Frontal cortex (tissue), 3 donors: ENCODE measurements at regions not wholly inside any gene's neighbourhood (a gene's known extent, or its start where the extent isn't known, plus 50 kb on each side); places are given as distances from the start of the nearest gene placed in this dataset.
A peak's percentile ranks its signal among the peaks of the same experiment; 100 is the strongest.

Experiments used
- DNase-seq, 2 donors: peaks; one replicate each; pipeline ENCODE4 v3.0.0; 2012; ENCODE audit warnings: low spot score in 2 of 2
- FAIRE-seq: peaks from 2 replicates; lab custom pipeline; 2012; peaks lifted over from hg19 to GRCh38; lab: Jason Lieb, UNC
- donor health status: control.
- donor health status: control.
- donor health status: control.

GRCh38 chr17:77304746-77305473, 164.1 kb downstream of the SEC14L1 start:
- no peak for FAIRE-seq
- DNase-seq: no peak

DNA sequence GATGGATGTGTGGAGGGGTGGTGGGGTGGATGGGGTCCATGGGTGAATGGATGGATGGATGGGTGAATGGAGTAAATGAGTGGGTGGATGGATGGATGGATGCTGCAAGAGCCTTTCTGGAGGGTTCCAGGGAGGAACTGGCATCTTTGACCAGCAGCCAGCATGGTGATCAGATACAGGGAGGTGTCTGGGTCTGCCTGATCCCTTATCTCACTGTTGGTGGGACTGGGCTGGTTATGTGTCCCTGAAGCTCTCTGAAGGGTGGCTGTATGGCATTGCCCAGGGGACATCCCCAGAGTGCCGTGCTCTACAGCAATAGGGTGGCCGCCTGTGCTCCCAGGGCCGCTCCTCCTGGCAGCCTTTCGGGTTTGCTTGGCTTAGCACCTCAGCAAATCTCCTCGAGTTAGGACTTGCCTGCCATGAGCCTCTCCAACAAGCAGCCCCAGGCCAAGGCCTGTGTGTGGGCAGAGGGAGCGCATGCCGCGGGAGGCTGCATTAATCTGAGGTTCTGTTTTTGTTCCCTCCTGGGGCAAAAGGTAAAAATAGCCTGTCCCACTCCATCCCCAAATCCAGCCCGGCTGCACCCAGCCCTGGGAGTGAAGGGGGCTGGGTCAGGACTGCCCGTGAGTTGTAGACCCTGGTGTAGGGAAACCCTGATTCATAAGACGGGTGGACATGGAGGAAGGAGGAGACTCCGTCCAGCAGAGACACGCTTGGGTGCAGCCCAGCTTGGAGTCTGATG, 165.4 kb downstream of the SEC14L1 start:
- DNase-seq (no peak), FAIRE-seq (no peak)

- DNase-seq (no peak), FAIRE-seq (no peak)
Observed at GRCh38 chr17:77306790-77307478, 166.2 kb downstream of the SEC14L1 start.

DNA sequence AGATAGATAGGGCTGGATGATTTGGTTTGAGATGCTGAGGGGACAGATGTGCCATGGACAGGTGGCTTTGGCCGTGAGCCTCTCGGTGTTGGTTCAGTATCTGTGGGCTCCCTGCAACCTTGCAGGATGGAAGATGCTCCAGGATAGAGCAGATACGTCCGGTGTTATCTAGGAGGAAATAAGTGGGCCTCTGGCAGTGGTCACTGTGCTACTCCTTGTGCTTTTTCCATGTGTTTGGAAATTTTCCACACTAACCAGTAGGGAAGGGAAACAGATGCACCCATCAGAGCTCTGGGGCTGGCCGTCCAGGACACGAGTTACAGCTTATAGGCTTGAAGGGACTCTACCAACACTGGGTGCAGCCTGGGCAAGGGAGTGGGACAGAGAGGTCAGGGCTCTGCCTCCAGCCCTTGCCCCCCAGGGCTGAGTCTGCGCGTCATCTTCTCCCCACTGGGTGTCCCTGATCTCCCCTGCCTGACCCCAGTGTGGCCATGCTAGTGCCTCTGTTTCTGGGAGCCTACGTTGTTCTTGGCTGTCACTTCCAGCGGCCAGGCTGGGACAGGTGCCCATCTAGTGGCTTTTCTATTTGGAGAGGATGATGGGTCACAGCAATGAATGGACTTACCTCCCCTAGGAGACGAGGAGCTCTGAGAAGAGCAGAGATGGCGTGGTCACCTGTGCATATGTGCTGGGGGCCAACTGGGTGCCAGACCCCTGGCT, 166.9 kb downstream of the SEC14L1 start:
- DNase-seq: no peak
- FAIRE-seq: no peak

DNA sequence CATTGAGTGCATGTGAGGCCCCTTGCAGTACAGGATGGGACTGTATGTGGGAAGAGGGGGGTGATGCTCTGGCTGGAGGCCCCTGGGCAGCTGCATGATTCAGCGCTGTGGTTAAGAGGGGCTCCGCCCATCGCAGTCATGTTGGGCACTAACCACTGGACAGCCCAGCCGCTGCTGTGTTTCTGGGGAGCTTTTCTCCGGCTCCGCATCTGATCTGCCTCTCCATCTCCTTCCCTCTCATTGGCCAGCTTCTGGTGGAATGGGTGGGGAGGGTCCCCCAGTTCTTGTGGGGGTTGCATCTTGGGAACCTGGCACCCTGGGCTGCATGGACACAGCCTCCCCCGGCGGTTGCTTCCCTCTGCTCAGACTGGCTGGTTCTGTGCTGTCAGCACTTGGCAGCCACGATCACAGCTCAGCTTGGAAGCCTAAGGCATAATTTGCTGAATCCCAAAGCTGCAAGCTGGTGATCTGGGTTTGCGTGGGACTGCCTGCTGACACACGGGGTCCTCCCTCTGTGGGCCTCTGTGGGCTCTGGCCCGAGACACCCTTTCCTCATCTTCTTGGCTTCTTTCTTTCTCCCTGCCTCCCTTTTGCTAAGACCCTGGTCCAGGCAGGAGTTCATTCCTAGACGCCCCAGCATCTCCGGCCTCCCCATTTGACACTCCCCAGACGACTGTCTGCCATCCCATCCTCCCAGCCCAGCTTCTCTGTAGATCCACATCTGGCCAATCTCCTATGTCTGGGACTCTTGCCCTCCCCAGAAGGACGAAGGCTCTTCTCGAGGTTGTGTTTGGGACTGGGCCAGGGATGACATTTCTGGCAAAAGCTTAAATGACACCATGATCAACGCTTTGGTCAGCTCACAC, 168.3 kb downstream of the SEC14L1 start:
- DNase-seq (no peak), FAIRE-seq (no peak)

DNA sequence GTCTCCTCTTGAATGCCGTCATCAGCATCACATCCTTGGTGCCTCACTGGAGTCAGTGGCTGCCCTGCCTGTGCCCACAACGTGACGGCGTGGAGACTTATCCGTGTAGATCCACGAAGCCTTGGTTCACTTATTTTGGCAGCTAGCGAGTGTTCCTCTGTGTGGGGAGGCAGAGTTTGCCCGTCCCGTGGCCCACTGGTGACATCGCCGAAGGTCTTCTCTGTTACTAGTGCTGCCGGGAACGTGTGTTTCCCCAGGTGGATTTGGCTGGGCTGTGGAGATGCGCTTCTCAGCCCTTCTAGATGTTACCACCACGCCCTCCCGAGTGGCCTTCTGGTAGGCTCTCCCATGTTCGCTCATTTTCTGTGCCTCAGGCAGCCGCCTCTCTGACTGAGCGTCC, 169.6 kb downstream of the SEC14L1 start:
- FAIRE-seq: no peak

GRCh38 chr17:77311371-77311981, 170.7 kb downstream of the SEC14L1 start:
- FAIRE-seq: no peak
- no peak for DNase-seq

More for the DNA sequence above, 169.6 kb downstream of the SEC14L1 start:
- DNase-seq: no peak

DNA sequence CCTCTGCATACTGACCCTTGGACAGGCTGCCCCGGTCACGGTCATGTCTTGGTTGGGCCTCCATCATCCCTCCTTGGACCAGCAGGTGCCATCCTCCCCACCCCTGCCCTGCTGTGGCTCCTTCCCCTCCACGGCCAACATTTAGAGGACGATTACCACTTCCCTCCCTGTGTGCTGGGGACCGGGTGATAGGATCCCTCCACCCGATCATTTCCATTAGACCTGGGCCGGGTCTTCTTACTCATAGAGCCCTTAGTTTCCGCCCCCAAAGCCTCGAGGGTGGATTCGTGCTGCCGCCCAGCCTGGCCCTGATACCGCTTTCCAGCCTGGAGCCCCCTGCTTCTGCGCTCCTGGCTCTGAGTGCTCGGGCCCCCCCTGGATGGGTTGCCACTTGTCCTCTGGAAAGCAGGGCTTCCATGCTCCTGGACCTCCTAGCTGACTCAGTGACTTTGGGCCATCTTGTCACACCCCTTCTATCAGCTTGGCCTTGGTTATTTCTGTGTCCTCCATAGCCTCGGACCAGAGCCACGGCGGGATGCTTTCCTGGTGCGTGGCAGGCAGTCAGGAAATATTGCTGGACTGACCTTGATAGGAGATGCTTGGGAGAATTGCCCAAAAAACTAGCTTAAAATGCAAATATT, 171.4 kb downstream of the SEC14L1 start:
- FAIRE-seq: no peak
- no peak for DNase-seq

DNA sequence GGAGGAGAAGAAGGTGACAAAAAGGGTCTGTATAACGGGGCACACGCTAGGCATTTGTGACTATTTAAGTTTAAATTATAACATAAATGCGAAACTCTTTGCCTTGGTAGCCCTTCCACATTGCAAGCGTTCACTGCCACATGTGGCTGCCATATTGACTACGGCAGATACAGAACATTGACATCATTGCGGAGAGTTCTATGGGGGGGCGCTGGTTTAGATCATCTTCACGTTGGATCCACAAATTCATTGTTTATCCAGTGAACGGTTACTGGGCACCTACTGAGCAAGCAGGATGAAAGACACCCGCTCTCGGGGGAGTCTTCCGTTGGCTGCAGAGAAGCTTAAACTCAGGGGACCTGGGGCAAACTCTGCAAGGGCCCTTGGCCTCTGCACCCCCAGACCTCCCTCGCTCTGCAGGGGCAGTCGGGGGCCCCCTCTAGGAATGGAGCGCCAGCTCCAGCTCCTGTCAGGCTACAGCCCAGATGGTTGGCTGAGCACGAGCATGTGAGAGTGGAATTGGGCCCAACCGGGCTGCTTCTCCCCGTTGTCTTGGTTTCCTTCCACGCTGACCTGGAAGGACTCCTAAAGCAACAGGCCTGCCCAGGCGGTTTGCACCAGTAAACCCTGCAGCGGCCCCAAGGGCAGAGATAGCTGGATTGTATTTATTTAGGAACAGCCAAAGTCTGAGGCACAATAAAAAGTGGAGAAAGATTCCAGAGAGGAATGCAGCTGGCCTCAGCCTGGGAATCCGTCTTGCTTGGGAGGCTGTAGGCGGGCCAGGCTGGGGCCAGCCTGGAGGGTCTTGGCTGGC, 172.2 kb downstream of the SEC14L1 start:
- DNase-seq: peak; percentile 48 to 71
- FAIRE-seq: no peak

DNA sequence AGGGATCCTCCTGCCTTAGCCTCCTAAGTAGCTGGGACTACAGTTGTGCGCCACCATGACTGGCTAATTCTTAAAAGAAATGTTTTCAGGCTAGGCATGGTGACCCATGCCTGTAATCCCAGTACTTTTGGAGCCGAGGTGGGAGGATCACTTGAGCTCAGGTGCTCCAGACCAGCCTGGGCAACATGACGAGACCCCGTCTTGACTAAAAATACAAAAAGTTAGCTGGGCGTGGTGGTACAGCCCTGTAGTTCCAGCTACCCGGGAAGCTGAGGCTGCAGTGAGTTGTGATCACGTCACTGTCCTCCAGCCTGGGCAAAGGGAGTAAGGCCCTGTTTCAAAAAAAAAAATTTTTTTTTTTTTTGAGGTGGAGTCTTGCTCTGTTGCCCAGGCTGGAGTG, 173.1 kb downstream of the SEC14L1 start:
- FAIRE-seq: no peak

DNA sequence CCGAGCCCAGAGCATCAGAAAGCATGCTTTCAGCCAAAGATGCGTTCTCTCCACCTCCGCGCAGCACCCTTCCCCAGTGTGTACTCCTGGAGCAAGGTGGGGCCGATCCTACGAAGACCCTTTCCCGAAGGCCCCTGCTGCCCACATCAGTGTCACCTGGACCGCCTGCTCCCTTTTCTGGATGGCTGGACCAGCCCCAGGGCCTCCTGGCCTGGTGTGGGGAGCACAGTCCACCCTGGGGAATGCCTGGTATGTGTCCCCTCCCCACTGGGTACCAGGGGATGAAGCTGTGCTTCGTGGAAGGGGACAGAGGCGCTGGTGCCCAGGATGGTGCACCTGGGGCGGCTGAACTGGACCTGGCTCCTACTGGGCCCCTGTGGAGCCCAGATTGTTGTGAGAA, 173.8 kb downstream of the SEC14L1 start:
- FAIRE-seq (no peak), DNase-seq (no peak)

More for the DNA sequence above, 173.1 kb downstream of the SEC14L1 start:
- no peak for DNase-seq

- DNase-seq (no peak), FAIRE-seq (no peak)
Observed at GRCh38 chr17:77315010-77315409, 174.2 kb downstream of the SEC14L1 start.

GRCh38 chr17:77315551-77316190, 174.9 kb downstream of the SEC14L1 start:
- DNase-seq (no peak), FAIRE-seq (no peak)

- FAIRE-seq: no peak
Observed at GRCh38 chr17:77316191-77316641, 175.4 kb downstream of the SEC14L1 start.

DNA sequence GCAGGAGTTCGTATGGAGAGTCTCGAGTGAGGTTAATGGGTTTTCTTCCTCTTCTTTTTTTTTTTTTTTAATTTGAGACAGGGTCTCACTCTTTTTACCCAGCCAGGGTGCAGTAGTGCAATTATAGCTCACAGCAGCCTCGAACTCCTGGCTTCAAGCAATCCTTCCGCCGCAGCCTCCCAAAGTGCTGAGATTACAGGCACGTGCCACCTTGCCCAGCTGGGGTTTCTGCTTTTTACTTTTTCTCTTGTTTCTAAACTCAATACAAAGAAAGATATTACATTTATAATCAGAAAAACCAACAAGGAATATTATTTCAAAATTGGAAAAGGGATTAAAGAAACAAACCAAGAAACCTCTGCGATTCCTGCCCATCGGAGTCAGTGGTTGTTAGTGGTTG, 175.9 kb downstream of the SEC14L1 start:
- FAIRE-seq: no peak
- no peak for DNase-seq

More at GRCh38 chr17:77316191-77316641, 175.4 kb downstream of the SEC14L1 start:
- no peak for DNase-seq

DNA sequence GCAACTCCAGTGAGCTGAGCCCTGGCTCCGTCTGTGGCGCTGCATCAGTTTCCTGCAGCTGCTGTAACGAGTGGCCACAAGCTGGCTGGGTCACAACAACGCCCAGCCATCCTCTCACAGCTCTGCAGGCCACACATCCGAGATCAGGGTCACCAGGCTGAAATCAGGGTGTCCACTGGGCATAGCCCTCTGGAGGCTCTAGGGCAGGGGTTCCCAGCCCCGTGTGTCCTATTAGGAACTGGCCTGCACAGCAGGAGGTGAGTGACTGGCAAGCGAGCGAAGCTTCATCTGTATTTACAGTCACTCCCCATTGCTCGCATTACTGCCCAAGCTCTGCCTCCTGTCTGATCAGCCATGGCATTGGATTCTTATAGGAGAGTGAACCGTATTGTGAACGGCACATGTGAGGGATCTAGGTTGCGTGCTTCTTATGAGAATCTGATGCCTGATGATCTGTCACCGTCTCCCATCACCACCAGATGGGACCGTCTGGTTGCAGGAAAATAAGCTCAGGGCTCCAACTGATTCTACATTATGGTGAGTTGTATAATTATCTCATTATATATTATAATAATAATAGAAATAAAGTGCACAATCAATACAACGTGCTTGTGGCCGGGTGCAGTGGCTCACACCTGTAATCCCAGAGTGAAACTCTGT, 176.5 kb downstream of the SEC14L1 start:
- no peak for FAIRE-seq
- no peak for DNase-seq
